Common myeloid progenitor, CD34-positive (primary cell): ENCODE measurements at regions not wholly inside any gene's neighbourhood (a gene's known extent, or its start where the extent isn't known, plus 50 kb on each side); places are given as distances from the start of the nearest gene placed in this dataset.

ENCODE experiments used
- CTCF ChIA-PET: fragments of 350-600 bp; sonication (Branson Sonifier 250); formaldehyde crosslinking; loops from one replicate; lab custom pipeline; 2021; ENCODE audit warnings: antibody characterized with exemption; lab: Charles Lee
- POLR2A ChIA-PET: fragments of 350-600 bp; sonication (Branson Sonifier 250); formaldehyde crosslinking; loops from one replicate; lab custom pipeline; 2021; ENCODE audit warnings: antibody characterized with exemption; lab: Charles Lee
- DNase-seq, 3 donors: peaks; one replicate each; pipeline versions ENCODE4 v3.0.0 to v3.0.0-alpha.2; 2013
- H3K27ac ChIP-seq, 2 experiments: 1 replicate in 1 of 2; 2 replicates in 1 of 2; pipeline ENCODE4 v1.7.0; 2013; ENCODE audit warnings: inconsistent platforms in 2 of 2, low read length in 2 of 2, mild to moderate bottlenecking in 2 of 2, low read depth in 1 of 2, moderate library complexity in 1 of 2; ENCODE audit not compliant: severe bottlenecking in 2 of 2, insufficient read depth in 1 of 2, poor library complexity in 1 of 2
- H3K27me3 ChIP-seq, 5 experiments: replicated peaks in 2 of 5; 1 replicate in 3 of 5; 2 replicates in 2 of 5; pipeline versions ENCODE4 v1.6.1 to v1.7.0; 2013; ENCODE audit warnings: low read length in 4 of 5, mild to moderate bottlenecking in 2 of 5, moderate library complexity in 2 of 5, inconsistent platforms in 1 of 5; ENCODE audit not compliant: insufficient read depth in 5 of 5, control insufficient read depth in 4 of 5
- H3K36me3 ChIP-seq, 4 experiments: 1 replicate in 2 of 4; 2 replicates in 2 of 4; pipeline versions ENCODE4 v1.6.1 to v1.7.0; 2013; ENCODE audit warnings: low read length in 3 of 4, control low read depth in 1 of 4, mild to moderate bottlenecking in 1 of 4; ENCODE audit not compliant: control insufficient read depth in 4 of 4, insufficient read depth in 4 of 4
- H3K4me1 ChIP-seq, 4 experiments: 1 replicate in 3 of 4; 2 replicates in 1 of 4; pipeline versions ENCODE4 v1.6.1 to v1.7.1; 2013; ENCODE audit warnings: low read length in 3 of 4, mild to moderate bottlenecking in 3 of 4, control low read depth in 1 of 4, inconsistent platforms in 1 of 4, moderate library complexity in 1 of 4; ENCODE audit not compliant: control insufficient read depth in 4 of 4, insufficient read depth in 4 of 4; ENCODE audit errors: control extremely low read depth in 1 of 4
- H3K4me3 ChIP-seq, 7 experiments: 1 replicate in 4 of 7; 2 replicates in 3 of 7; pipeline versions ENCODE4 v1.5.1 to v1.7.0; 2013; ENCODE audit warnings: mild to moderate bottlenecking in 7 of 7, low read length in 6 of 7, moderate library complexity in 6 of 7, inconsistent platforms in 2 of 7, low read depth in 2 of 7, control low read depth in 1 of 7; ENCODE audit not compliant: insufficient read depth in 4 of 7, control insufficient read depth in 1 of 7; ENCODE audit errors: extremely low read depth in 1 of 7
- H3K9me3 ChIP-seq, 5 experiments: 1 replicate in 4 of 5; 2 replicates in 1 of 5; pipeline versions ENCODE4 v1.6.1 to v1.7.1; 2013; ENCODE audit warnings: low read length in 4 of 5, mild to moderate bottlenecking in 2 of 5, inconsistent platforms in 1 of 5, low read depth in 1 of 5, moderate library complexity in 1 of 5; ENCODE audit not compliant: control insufficient read depth in 4 of 5, insufficient read depth in 2 of 5; ENCODE audit errors: control extremely low read depth in 1 of 5
- WGBS: methylation state at CpG from one replicate; pipeline ENCODE4 v1.1.5; 2013; ENCODE audit not compliant: insufficient coverage; 5-methylcytosine and 5-hydroxymethylcytosine counted together

- WGBS: 100% methylated on average over 3 of the region's 3 CpGs
- Histone ChIP-seq H3K36me3 (no peaks in the 10 kb centered on the region), H3K27ac (no peak overlapping the region), H3K4me1 (no peaks in the 10 kb centered on the region), H3K27me3 (no peaks in the 10 kb centered on the region), H3K4me3 (no peak overlapping the region), H3K9me3 (no peaks in the 10 kb centered on the region)
- ChIA-PET CTCF (no interaction called here), POLR2A (no interaction called here)
- no peak for DNase-seq
Observed at GRCh38 chr3:145798007-145798406, 363.0 kb downstream of the PLOD2 start.

GRCh38 chr3:145798696-145799537, 362.1 kb downstream of the PLOD2 start:
- Histone ChIP-seq H3K27ac (no peak overlapping the region), H3K4me3 (no peak overlapping the region), H3K9me3 (no peaks in the 10 kb centered on the region), H3K27me3 (no peaks in the 10 kb centered on the region), H3K4me1 (no peaks in the 10 kb centered on the region), H3K36me3 (no peaks in the 10 kb centered on the region)
- ChIA-PET CTCF (no interaction called here), POLR2A (no interaction called here)
- WGBS: 94% methylated on average over 2 of the region's 9 CpGs
- no peak for DNase-seq

GRCh38 chr3:145801696-145802095, 359.3 kb downstream of the PLOD2 start:
- no peak overlapping the region for H3K27ac ChIP-seq
- no peaks in the 10 kb centered on the region for H3K4me1 ChIP-seq
- no peak for DNase-seq
- ChIA-PET CTCF (no interaction called here), POLR2A (no interaction called here)
- no peaks in the 10 kb centered on the region for H3K27me3 ChIP-seq
- H3K4me3 ChIP-seq: no peak overlapping the region
- H3K36me3 ChIP-seq: no peaks in the 10 kb centered on the region
- no peaks in the 10 kb centered on the region for H3K9me3 ChIP-seq

- WGBS: 75% methylated on average over 3 of the region's 3 CpGs
- POLR2A ChIA-PET: no interaction called here
- Histone ChIP-seq H3K4me3 (no peak overlapping the region), H3K27ac (no peak overlapping the region), H3K4me1 (no peaks in the 10 kb centered on the region), H3K9me3 (no peaks in the 10 kb centered on the region), H3K27me3 (no peaks in the 10 kb centered on the region), H3K36me3 (no peaks in the 10 kb centered on the region)
- CTCF ChIA-PET: no interaction called here
- no peak for DNase-seq
Observed at GRCh38 chr3:145807990-145808389, 353.0 kb downstream of the PLOD2 start.

- ChIA-PET POLR2A (no interaction called here), CTCF (no interaction called here)
- Histone ChIP-seq H3K4me3 (no peak overlapping the region), H3K27me3 (no peaks in the 10 kb centered on the region), H3K36me3 (no peaks in the 10 kb centered on the region), H3K9me3 (no peaks in the 10 kb centered on the region), H3K4me1 (no peaks in the 10 kb centered on the region), H3K27ac (no peak overlapping the region)
- WGBS: 50% methylated on average over 2 of the region's 5 CpGs
- DNase-seq: no peak
Observed at GRCh38 chr3:145812391-145812790, 348.6 kb downstream of the PLOD2 start.

- WGBS: no CpG with 5 or more reads among the region's 3 CpGs
Observed at GRCh38 chr3:145815707-145816413, 345.1 kb downstream of the PLOD2 start.

GRCh38 chr3:145817870-145818483, 343.0 kb downstream of the PLOD2 start:
- no peak overlapping the region for H3K4me3 ChIP-seq
- H3K9me3 ChIP-seq: no peaks in the 10 kb centered on the region
- H3K27me3 ChIP-seq: no peaks in the 10 kb centered on the region
- no peak for DNase-seq
- no peak overlapping the region for H3K27ac ChIP-seq
- 76% methylated on average over 3 of the region's 4 CpGs for WGBS
- ChIA-PET POLR2A (no interaction called here), CTCF (no interaction called here)
- no peaks in the 10 kb centered on the region for H3K4me1 ChIP-seq
- no peaks in the 10 kb centered on the region for H3K36me3 ChIP-seq

More at GRCh38 chr3:145815707-145816413, 345.1 kb downstream of the PLOD2 start:
- H3K9me3 ChIP-seq: no peaks in the 10 kb centered on the region
- H3K4me1 ChIP-seq: no peaks in the 10 kb centered on the region
- no peaks in the 10 kb centered on the region for H3K36me3 ChIP-seq
- DNase-seq: no peak
- no peak overlapping the region for H3K27ac ChIP-seq
- H3K4me3 ChIP-seq: no peak overlapping the region
- H3K27me3 ChIP-seq: no peaks in the 10 kb centered on the region
- CTCF ChIA-PET: no interaction called here
- POLR2A ChIA-PET: no interaction called here
